GM18951 (cell line): ENCODE measurements at regions not wholly inside any gene's neighbourhood (a gene's known extent, or its start where the extent isn't known, plus 50 kb on each side); places are given as distances from the start of the nearest gene placed in this dataset.

Source experiments
- POLR2A ChIP-seq: IDR thresholded peaks from 4 replicates; pipeline ENCODE4 v1.6.1; 2011; ENCODE audit warnings: mild to moderate bottlenecking; ENCODE audit not compliant: insufficient read length, insufficient read depth; ENCODE audit errors: extremely low read depth
- in situ Hi-C: fragments of 300-500 bp; cut with MboI; formaldehyde crosslinking; loops from one replicate; pipeline ENCODE4 v1.12.0; 2022; ENCODE audit warnings: low sequenced_read_pairs, mixed read lengths, inconsistent platforms; ENCODE audit not compliant: unreplicated experiment

DNA sequence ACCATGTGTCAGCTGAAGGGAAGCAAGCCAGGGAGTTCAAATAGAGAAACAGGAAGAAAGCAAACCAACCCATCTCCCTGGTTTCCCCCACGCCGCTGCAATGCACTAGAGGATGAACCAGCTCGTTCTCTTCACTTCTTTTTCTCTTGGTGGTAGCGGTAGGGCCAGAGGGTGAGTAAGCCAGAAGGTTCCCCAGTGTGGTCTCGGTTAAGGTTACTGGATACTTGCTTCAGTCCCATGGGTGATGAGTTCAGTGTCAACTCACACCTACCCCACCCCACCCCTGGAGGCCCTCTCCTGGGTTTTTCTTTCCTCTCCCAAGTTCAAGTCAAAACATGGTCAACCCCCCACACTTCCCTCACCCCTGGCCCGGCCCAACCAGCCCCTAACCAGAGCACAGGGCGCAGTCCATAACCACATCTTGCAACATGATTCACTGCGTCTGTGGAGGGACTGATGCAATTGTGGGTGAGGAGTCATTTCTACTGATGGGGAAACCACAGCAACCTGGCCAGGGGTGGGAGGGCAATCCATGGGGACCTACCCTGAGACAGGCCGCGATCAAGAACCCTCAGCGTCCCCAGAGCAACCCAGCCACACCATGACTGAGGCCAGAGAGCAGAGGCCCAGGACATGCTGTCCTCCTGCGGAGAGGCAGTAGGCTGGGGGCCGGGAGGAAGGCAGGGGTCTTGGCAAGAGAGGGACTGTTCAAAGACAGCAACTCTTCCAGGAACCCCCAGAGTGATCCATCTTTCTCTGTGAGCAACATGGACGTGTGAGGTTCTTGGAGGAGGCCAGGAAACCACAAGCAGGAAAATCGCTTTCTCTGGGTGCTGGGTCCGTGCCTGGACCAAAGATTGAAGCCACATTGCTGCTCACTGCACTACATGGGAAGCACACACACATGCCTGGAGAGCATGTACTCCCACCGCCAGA lies 276.6 kb downstream of the UACA start:
- in situ Hi-C loops: no loop called here
- TF ChIP-seq POLR2A: no peak

DNA sequence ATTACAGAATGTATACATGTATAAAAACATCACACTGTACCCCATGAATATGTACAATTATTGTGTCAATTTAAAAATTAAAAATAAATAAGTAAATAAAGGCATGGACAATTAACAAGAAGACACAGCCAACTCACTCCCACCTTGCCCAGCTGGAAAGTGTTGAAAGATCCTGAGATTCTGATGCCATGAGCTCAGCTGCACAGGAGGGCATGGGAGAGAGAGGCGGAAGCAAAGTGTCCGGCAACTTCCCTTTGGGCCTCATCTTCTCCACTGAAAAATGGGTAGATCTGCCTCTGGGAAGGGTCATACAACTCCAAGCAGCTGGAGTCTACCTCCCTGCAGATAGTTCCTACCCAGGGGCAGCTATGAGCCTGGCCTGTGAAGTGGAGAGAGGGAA lies 277.3 kb downstream of the UACA start:
- in situ Hi-C loops: no loop called here
- TF ChIP-seq POLR2A: no peak

DNA sequence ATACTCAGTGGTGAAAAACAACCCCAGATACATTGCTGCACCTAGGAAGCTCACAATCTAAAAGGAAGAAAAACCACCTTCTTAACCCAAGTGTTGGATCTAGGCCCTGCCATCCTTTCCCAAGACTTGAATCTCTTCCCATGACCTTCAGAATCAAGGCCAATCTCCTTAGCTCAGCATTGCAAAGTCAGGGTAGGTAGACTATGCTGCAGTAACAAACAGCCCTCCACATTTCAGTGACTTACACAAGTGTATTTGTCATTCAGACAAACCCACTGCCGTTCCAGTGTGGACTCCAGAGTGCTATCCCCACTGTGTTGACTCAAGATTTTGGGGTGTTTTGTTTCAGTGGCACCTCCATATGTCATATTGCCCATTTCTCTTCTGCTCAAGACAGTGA lies 278.4 kb downstream of the UACA start:
- in situ Hi-C loops: no loop called here

DNA sequence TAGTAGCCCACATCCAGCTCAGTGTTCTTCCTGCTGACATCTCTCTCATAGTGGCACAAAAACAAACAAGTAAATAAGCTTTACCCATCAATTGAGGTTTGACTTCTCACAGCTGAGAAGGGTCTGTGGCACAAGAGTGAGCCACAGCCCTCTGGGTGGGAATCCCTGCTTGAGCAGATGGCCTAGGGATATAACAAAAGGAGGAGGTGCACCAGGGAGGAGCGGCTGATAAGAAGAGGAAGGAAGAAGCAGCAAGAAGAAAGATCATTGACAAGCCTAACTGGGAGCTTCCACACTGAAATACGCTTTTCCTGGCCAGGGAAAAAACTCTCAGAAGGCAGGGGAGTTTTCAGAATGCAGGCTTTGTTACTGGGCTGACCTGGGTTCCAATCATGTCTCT lies 279.8 kb downstream of the UACA start:
- in situ Hi-C loops: no loop called here

More for the DNA sequence above, 278.4 kb downstream of the UACA start:
- no peak for TF ChIP-seq POLR2A

DNA sequence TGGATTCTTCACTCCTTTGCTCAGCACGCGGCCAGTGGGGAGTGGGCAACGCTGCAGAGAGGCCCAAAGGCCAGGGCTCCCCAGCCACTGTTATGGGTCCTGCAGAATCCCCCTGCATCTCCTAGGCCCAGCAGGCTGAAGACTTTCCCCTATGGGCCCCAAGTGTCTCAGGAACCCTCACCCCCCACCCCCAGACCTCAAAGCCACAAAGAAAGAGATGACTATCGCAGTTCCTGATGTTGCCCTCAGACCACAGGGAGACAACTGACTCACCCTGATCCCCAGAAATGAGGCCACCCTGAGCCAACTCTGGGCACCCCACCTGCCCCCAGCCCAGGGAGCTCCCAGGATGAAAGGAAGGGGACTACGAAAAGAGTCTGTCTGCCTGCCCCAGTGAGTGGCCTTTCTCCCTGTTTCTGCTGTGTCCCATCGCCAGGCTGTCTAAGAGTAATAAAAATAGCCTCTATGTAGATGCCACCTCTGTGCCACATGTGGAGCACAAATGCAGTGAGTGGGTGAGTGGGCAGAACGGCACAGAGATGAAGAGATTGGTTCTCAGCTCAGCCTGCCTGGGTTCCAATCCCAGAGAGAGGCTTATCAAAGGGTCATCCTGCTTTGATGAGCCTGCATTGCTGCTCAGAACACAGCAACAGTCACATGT lies 283.0 kb downstream of the UACA start:
- in situ Hi-C loops: no loop called here
- no peak for TF ChIP-seq POLR2A

More for the DNA sequence above, 279.8 kb downstream of the UACA start:
- TF ChIP-seq POLR2A: no peak

DNA sequence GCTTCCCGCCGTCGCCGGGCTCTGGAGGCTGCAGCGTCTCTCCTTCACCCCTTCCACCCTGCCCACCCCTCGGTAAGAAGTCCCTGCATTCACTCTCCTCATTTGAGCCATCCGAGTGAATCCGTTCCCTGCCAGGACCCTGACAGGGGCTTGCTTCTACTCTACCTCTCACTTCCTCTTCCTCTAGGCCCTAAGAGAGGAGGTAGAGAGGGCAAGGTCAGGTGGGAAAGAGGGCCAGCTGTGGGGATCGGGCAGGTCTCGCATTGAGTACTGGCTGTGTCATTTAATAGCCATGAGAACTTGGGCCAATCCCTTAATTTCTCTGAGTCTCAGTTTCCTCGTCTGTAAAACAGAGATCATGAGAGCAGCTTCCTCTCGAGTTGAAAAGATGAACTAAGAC lies 283.6 kb downstream of the UACA start:
- in situ Hi-C loops: no loop called here
- TF ChIP-seq POLR2A: no peak

DNA sequence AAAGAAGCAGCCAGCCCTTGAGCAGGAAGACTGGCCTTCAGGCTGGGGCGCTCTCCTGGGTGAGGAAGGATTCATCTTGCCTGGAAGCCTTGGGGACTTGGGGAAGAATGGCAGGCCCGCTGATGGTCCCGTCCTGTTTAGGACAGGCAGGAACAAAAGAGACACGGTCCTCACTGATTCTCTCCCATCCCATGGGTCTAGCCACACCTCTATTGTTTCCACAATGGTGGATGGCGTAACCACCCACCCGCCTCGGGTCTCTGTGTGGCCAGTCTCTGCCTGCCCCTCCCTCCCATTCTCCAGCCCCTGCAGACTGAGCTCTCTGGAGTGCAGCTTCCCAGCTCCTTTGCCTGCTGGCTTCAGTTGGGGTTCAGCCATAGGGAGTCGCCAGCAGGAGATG lies 284.3 kb downstream of the UACA start:
- in situ Hi-C loops: no loop called here
- no peak for TF ChIP-seq POLR2A

DNA sequence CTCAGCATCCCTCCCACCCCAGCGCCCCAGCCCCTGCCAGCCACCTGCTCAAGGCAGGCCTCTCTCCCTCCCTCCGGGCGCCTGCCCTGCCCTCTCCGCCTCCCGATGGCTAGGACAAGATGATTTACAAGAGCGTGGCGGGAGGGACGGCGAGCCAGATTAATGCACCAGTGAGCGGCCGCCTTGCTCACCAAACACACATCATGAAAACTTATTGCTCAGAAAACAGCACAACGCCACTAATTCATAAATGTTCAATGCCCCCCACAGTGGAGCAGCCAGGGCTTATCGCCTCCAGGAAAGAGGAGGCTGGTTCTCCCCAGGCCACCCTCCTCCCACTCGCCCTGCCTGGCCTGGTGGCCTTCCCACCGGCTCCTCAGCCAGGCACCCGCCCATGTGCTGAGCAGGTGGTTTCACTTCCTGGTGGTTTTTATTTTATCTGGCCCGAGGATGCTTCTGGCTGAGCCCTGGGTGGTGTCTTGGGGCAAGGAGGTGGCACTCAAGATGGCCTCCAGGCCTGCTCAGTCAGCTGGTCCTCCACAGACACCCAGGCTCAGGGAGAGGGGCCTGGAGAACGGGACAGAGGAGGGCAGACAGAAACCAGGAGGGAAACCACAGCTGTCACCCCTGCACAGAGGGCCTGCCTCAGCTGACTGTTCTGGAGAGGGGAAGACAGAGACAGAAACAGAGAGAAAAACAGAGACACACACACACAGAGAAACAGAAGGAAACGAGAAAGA lies 284.9 kb downstream of the UACA start:
- in situ Hi-C loops: no loop called here
- no peak for TF ChIP-seq POLR2A

DNA sequence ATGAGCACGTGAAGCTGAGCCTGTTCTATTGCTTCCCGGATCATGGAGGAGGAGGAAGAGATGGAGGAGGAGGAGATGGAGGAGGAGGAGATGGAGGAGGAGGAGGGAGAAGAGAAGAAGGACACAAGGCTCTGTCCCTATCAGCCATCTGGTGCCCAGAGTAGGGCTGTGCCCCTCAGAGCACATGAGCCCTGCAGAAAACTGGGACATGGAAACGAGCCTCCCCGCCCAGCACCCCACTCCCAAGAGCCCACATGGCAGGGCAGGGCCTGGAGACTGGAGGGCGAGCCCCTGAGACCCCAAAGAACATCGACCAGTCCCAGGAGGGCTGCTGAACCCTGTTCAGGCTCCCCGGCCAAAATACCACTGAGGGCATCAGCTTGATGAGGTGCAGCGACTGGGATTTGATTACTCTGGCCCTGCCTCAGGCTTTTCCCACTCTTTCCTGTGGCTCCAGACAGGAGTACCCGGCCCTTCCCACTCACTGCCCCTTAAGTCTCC lies 285.6 kb downstream of the UACA start:
- TF ChIP-seq POLR2A: no peak
- in situ Hi-C loops: no loop called here

DNA sequence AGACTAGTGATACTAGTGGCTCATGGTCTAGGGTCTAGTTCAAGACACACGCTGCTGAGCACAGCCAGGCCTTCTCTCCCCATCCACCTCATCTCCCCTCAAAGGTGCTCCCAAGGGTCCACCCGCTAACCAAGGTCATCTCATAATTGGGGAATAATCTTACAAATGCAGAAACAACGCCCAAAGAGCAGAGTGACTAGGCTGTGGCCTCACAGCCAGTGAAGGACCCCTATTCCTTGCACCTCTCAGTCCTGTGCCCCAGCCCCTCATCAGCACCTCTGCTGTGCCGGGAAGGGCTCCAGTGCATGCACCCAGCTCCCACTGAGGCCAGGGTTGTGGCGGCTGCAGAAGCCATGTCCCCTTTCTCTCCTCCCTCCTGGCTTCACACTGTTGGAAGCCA lies 286.9 kb downstream of the UACA start:
- TF ChIP-seq POLR2A: no peak
- in situ Hi-C loops: no loop called here

DNA sequence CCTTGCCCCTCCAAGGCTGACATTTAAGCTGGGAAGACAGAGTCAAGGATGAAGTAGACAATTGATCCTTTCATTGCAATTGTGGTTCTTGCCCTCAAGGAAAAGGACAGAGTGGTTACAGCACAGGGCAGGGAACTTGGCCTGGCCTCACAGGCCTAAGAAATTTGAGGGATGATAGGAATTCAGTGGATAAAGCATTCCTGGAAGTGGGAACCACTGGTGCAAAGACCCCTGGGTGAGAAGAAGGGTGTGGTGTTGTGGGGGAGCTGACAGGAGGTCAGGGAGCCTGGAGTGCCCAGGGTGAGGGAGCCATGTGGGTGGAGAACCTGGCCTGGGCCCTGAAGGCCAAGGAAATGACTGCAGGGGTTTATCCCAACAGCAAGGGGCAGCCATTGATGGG lies 287.4 kb downstream of the UACA start:
- in situ Hi-C loops: no loop called here
- TF ChIP-seq POLR2A: no peak

DNA sequence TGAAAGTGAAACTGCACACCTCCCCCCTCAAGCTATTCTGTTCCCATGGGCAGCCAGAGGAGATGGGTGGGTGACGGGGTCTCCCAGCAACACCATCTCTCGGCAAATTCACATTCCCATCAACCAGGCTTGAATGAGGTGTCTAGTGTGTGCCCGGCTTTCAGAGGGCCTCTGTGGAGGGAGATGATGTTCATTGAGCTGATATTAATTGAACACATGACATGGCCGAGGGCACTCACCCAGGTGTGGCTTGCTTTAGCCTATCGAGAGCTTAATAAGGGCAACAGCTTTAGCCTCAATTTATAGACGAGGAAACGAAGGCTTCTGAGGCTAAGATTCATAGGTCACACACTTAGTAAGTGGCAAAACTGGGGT lies 288.0 kb downstream of the UACA start:
- no peak for TF ChIP-seq POLR2A
- in situ Hi-C loops: no loop called here

DNA sequence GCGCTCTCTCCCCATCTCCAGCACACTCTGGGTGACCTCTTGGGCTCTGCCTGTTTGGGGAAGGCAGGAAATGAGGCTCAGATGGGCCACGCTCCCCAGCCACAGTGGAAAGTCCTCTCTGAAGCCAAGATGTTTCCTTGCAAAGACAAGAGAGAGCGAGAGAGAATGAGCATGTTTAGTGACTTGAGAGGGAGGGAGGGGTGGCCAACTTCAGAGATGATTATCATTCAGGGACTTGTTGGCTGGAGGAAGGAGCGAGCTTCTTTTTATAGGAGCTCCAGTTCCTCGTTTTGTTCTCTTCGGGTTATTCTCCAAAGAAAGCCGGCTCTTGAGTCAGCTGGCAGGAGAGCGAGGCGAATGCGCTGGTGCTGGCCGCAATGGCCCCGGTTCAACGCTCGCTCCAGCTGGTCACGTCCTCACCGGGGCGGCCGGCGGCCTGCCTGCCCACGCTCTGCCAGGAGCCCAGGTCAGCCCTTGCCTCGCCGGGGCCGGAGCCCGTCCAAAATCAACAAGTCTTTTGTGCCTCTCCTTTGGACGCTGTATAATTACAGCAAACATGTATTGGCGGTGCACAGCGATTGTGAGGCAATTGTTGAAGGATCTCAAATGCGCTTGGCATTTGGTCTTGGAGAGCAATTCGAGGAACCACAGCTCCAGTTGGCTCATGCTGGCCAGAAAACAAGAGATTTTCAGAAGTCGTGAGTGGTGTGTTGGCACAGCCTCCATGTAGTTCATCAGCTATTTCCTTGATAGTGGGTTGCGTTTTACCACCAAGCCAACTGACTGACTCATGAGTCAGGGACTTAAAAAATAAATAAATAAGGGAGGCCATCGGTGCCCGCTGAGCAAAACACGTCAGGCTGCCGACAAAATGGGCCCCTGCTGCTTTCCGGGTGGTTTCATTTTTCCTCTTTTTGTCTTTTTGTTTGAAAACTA lies 288.6 kb downstream of the UACA start:
- in situ Hi-C loops: no loop called here
- no peak for TF ChIP-seq POLR2A
